ENCODE measurements at regions not wholly inside any gene's neighbourhood (a gene's known extent, or its start where the extent isn't known, plus 50 kb on each side); places are given as distances from the start of the nearest gene placed in this dataset.

- peaks cover 10% of the 10 kb centered on the region for H3K9me3 Mint-ChIP-seq
- DNase-seq (ENCODE audit: low spot score) (no peak), ATAC-seq (no peak)
- TF ChIP-seq, protein P1, sequence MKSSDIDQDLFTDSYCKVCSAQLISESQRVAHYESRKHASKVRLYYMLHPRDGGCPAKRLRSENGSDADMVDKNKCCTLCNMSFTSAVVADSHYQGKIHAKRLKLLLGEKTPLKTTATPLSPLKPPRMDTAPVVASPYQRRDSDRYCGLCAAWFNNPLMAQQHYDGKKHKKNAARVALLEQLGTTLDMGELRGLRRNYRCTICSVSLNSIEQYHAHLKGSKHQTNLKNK (CRISPR knock-in tag; IDR thresholded peaks at IDR 0.05): no peak
- TF ChIP-seq IRF2 (CRISPR knock-in tag; IDR thresholded peaks at IDR 0.05; ENCODE audit: borderline replicate concordance, low read depth) (no peak), ZNF532 (CRISPR knock-in tag; IDR thresholded peaks at IDR 0.05; ENCODE audit: borderline replicate concordance) (no peak), TEAD4 (CRISPR knock-in tag; IDR thresholded peaks at IDR 0.05) (no peak), NFYB (CRISPR knock-in tag; conservative IDR thresholded peaks at IDR 0.05; ENCODE audit: low read depth) (no peak), ELF4 (CRISPR knock-in tag; IDR thresholded peaks at IDR 0.05; ENCODE audit: low read depth) (no peak), ZNF671 (CRISPR knock-in tag; IDR thresholded peaks at IDR 0.05) (no peak), GABPB1 (CRISPR knock-in tag; IDR thresholded peaks at IDR 0.05) (no peak), TP53 (CRISPR knock-in tag; IDR thresholded peaks at IDR 0.05) (no peak), NFE2L1 (CRISPR knock-in tag; IDR thresholded peaks at IDR 0.05) (no peak), CTCF (IDR thresholded peaks at IDR 0.05) (no peak)
- TF ChIP-seq, protein P2, sequence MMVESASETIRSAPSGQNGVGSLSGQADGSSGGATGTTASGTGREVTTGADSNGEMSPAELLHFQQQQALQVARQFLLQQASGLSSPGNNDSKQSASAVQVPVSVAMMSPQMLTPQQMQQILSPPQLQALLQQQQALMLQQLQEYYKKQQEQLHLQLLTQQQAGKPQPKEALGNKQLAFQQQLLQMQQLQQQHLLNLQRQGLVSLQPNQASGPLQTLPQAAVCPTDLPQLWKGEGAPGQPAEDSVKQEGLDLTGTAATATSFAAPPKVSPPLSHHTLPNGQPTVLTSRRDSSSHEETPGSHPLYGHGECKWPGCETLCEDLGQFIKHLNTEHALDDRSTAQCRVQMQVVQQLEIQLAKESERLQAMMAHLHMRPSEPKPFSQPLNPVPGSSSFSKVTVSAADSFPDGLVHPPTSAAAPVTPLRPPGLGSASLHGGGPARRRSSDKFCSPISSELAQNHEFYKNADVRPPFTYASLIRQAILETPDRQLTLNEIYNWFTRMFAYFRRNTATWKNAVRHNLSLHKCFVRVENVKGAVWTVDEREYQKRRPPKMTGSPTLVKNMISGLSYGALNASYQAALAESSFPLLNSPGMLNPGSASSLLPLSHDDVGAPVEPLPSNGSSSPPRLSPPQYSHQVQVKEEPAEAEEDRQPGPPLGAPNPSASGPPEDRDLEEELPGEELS (CRISPR knock-in tag; IDR thresholded peaks at IDR 0.05): no peak
- TF ChIP-seq, protein P3, sequence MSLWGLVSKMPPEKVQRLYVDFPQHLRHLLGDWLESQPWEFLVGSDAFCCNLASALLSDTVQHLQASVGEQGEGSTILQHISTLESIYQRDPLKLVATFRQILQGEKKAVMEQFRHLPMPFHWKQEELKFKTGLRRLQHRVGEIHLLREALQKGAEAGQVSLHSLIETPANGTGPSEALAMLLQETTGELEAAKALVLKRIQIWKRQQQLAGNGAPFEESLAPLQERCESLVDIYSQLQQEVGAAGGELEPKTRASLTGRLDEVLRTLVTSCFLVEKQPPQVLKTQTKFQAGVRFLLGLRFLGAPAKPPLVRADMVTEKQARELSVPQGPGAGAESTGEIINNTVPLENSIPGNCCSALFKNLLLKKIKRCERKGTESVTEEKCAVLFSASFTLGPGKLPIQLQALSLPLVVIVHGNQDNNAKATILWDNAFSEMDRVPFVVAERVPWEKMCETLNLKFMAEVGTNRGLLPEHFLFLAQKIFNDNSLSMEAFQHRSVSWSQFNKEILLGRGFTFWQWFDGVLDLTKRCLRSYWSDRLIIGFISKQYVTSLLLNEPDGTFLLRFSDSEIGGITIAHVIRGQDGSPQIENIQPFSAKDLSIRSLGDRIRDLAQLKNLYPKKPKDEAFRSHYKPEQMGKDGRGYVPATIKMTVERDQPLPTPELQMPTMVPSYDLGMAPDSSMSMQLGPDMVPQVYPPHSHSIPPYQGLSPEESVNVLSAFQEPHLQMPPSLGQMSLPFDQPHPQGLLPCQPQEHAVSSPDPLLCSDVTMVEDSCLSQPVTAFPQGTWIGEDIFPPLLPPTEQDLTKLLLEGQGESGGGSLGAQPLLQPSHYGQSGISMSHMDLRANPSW (CRISPR knock-in tag; conservative IDR thresholded peaks at IDR 0.05; ENCODE audit: low read depth): no peak
- no peaks in the 10 kb centered on the region for H3K27me3 Mint-ChIP-seq (ENCODE audit: low read depth)
- no peaks in the 10 kb centered on the region for H3K36me3 Mint-ChIP-seq
- no peak overlapping the region for H3K4me3 Mint-ChIP-seq
- H3K27ac Mint-ChIP-seq: no peak overlapping the region
- H3K4me1 Mint-ChIP-seq: peaks cover 21% of the 10 kb centered on the region
- POLR2A ChIA-PET: no interaction called here
- CTCF ChIA-PET: no interaction called here
Measured at GRCh38 chr12:25796523-25797000, 161.9 kb upstream of the RASSF8 start.

- TF ChIP-seq ZNF232 (CRISPR knock-in tag; IDR thresholded peaks at IDR 0.05) (no peak), TEAD4 (CRISPR knock-in tag; IDR thresholded peaks at IDR 0.05) (no peak), HMGXB4 (CRISPR knock-in tag; IDR thresholded peaks at IDR 0.05) (no peak), ETV6 (CRISPR knock-in tag; IDR thresholded peaks at IDR 0.05) (no peak)
- TF ChIP-seq, protein P4, sequence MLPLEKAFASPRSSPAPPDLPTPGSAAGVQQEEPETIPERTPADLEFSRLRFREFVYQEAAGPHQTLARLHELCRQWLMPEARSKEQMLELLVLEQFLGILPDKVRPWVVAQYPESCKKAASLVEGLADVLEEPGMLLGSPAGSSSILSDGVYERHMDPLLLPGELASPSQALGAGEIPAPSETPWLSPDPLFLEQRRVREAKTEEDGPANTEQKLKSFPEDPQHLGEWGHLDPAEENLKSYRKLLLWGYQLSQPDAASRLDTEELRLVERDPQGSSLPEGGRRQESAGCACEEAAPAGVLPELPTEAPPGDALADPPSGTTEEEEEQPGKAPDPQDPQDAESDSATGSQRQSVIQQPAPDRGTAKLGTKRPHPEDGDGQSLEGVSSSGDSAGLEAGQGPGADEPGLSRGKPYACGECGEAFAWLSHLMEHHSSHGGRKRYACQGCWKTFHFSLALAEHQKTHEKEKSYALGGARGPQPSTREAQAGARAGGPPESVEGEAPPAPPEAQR (CRISPR knock-in tag; IDR thresholded peaks at IDR 0.05): no peak
- no peak overlapping the region for H3K4me3 Mint-ChIP-seq
- peaks cover 10% of the 10 kb centered on the region for H3K9me3 Mint-ChIP-seq
- no peak overlapping the region for H3K27ac Mint-ChIP-seq
- DNase-seq (ENCODE audit: low spot score) (no peak), ATAC-seq (no peak)
- CTCF ChIA-PET: no interaction called here
- no peaks in the 10 kb centered on the region for H3K36me3 Mint-ChIP-seq
- H3K27me3 Mint-ChIP-seq (ENCODE audit: low read depth): no peaks in the 10 kb centered on the region
- H3K4me1 Mint-ChIP-seq: peaks cover 21% of the 10 kb centered on the region
- POLR2A ChIA-PET: interaction anchor here (1.1 kb wide), 1 partner anchor 9 kb away, joined by 3 read pairs; no protein-coding TSS in a partner anchor
Measured at GRCh38 chr12:25797386-25797785, 161.1 kb upstream of the RASSF8 start.
